ENCODE measurements at regions not wholly inside any gene's neighbourhood (a gene's known extent, or its start where the extent isn't known, plus 50 kb on each side); places are given as distances from the start of the nearest gene placed in this dataset.

GRCh38 chr4:62344474-62344873 is 1144.3 kb downstream of the ADGRL3 start:
- Mint-ChIP-seq H3K36me3 (no peaks in the 10 kb centered on the region), H3K4me1 (no peaks in the 10 kb centered on the region), H3K4me3 (no peak overlapping the region), H3K27me3 (no peaks in the 10 kb centered on the region), H3K27ac (no peak overlapping the region), H3K9me3 (peaks cover 5 to 42% (median 31%) of the 10 kb centered on the region in 9 donors)
- no peak for DNase-seq
- POLR2A ChIA-PET = no interaction called here
- no peak for ATAC-seq

- H3K27ac Mint-ChIP-seq = no peak overlapping the region
- H3K27me3 Mint-ChIP-seq = no peaks in the 10 kb centered on the region
- POLR2A ChIA-PET = no interaction called here
Measured at GRCh38 chr4:62342346-62342745, 1142.2 kb downstream of the ADGRL3 start.

GRCh38 chr4:62328526-62328925 is 1128.4 kb downstream of the ADGRL3 start:
- ATAC-seq = no peak
- Mint-ChIP-seq H3K27ac (no peak overlapping the region), H3K36me3 (peaks cover 0 to 7% (median 0%) of the 10 kb centered on the region in 3 donors), H3K9me3 (peaks cover 3 to 36% (median 13%) of the 10 kb centered on the region in 9 donors), H3K27me3 (no peaks in the 10 kb centered on the region), H3K4me3 (no peak overlapping the region), H3K4me1 (no peaks in the 10 kb centered on the region)
- no peak for DNase-seq
- POLR2A ChIA-PET = no interaction called here

More at GRCh38 chr4:62342346-62342745, 1142.2 kb downstream of the ADGRL3 start:
- ATAC-seq (no peak), DNase-seq (no peak)
- Mint-ChIP-seq H3K36me3 (no peaks in the 10 kb centered on the region), H3K9me3 (peaks cover 9 to 57% (median 40%) of the 10 kb centered on the region in 9 donors), H3K4me3 (no peak overlapping the region), H3K4me1 (no peaks in the 10 kb centered on the region)

- no peak overlapping the region for H3K27ac Mint-ChIP-seq
- no peaks in the 10 kb centered on the region for H3K4me1 Mint-ChIP-seq
- no peaks in the 10 kb centered on the region for H3K27me3 Mint-ChIP-seq
- peaks cover 0 to 31% (median 12%) of the 10 kb centered on the region in 9 donors for H3K9me3 Mint-ChIP-seq
- peaks cover 0 to 3% (median 0%) of the 10 kb centered on the region in 3 donors for H3K36me3 Mint-ChIP-seq
- H3K4me3 Mint-ChIP-seq = no peak overlapping the region
- POLR2A ChIA-PET = no interaction called here
- no peak for DNase-seq
- ATAC-seq = no peak
Measured at GRCh38 chr4:62327612-62328297, 1127.6 kb downstream of the ADGRL3 start.

GRCh38 chr4:62324215-62324614 is 1124.1 kb downstream of the ADGRL3 start:
- no peak for DNase-seq
- H3K27ac Mint-ChIP-seq = no peak overlapping the region
- no peaks in the 10 kb centered on the region for H3K36me3 Mint-ChIP-seq
- H3K9me3 Mint-ChIP-seq = peaks cover 0 to 26% (median 9%) of the 10 kb centered on the region in 9 donors
- POLR2A ChIA-PET = no interaction called here
- H3K4me3 Mint-ChIP-seq = no peak overlapping the region
- ATAC-seq = no peak
- H3K27me3 Mint-ChIP-seq = no peaks in the 10 kb centered on the region
- H3K4me1 Mint-ChIP-seq = no peaks in the 10 kb centered on the region

- Mint-ChIP-seq H3K36me3 (peaks cover 0 to 6% (median 0%) of the 10 kb centered on the region in 3 donors), H3K9me3 (peaks cover 3 to 21% (median 11%) of the 10 kb centered on the region in 9 donors), H3K4me1 (no peaks in the 10 kb centered on the region), H3K27me3 (no peaks in the 10 kb centered on the region), H3K4me3 (no peak overlapping the region), H3K27ac (no peak overlapping the region)
- DNase-seq = no peak
- POLR2A ChIA-PET = no interaction called here
- ATAC-seq = no peak
Measured at GRCh38 chr4:62320612-62321011, 1120.5 kb downstream of the ADGRL3 start.

GRCh38 chr4:62302710-62303109 is 1102.6 kb downstream of the ADGRL3 start:
- POLR2A ChIA-PET = no interaction called here
- Mint-ChIP-seq H3K27ac (no peak overlapping the region), H3K27me3 (no peaks in the 10 kb centered on the region)

GRCh38 chr4:62301500-62301899 is 1101.4 kb downstream of the ADGRL3 start:
- POLR2A ChIA-PET = no interaction called here
- no peak for DNase-seq
- no peaks in the 10 kb centered on the region for H3K27me3 Mint-ChIP-seq
- H3K36me3 Mint-ChIP-seq = no peaks in the 10 kb centered on the region
- peaks cover 8 to 47% (median 21%) of the 10 kb centered on the region in 9 donors for H3K9me3 Mint-ChIP-seq
- no peak for ATAC-seq
- no peak overlapping the region for H3K27ac Mint-ChIP-seq
- H3K4me3 Mint-ChIP-seq = no peak overlapping the region
- H3K4me1 Mint-ChIP-seq = no peaks in the 10 kb centered on the region

More at GRCh38 chr4:62302710-62303109, 1102.6 kb downstream of the ADGRL3 start:
- ATAC-seq = no peak
- H3K36me3 Mint-ChIP-seq = no peaks in the 10 kb centered on the region
- DNase-seq = no peak
- H3K9me3 Mint-ChIP-seq = peaks cover 9 to 49% (median 27%) of the 10 kb centered on the region in 9 donors
- no peak overlapping the region for H3K4me3 Mint-ChIP-seq
- H3K4me1 Mint-ChIP-seq = no peaks in the 10 kb centered on the region

- no peaks in the 10 kb centered on the region for H3K27me3 Mint-ChIP-seq
- no peaks in the 10 kb centered on the region for H3K36me3 Mint-ChIP-seq
- POLR2A ChIA-PET = no interaction called here
- no peak overlapping the region for H3K27ac Mint-ChIP-seq
- H3K9me3 Mint-ChIP-seq = peaks cover 0 to 46% (median 12%) of the 10 kb centered on the region in 9 donors
- no peaks in the 10 kb centered on the region for H3K4me1 Mint-ChIP-seq
- ATAC-seq (no peak), DNase-seq (no peak)
- H3K4me3 Mint-ChIP-seq = no peak overlapping the region
Measured at GRCh38 chr4:62293551-62293950, 1093.4 kb downstream of the ADGRL3 start.

GRCh38 chr4:62292911-62293310 is 1092.8 kb downstream of the ADGRL3 start:
- H3K4me1 Mint-ChIP-seq = no peaks in the 10 kb centered on the region
- POLR2A ChIA-PET = no interaction called here
- no peak overlapping the region for H3K27ac Mint-ChIP-seq
- no peak overlapping the region for H3K4me3 Mint-ChIP-seq
- H3K9me3 Mint-ChIP-seq = peaks cover 0 to 46% (median 12%) of the 10 kb centered on the region in 9 donors
- ATAC-seq (no peak), DNase-seq (no peak)
- H3K27me3 Mint-ChIP-seq = no peaks in the 10 kb centered on the region
- no peaks in the 10 kb centered on the region for H3K36me3 Mint-ChIP-seq

GRCh38 chr4:62288808-62289541 is 1088.8 kb downstream of the ADGRL3 start:
- no peak for DNase-seq
- POLR2A ChIA-PET = no interaction called here
- H3K36me3 Mint-ChIP-seq = no peaks in the 10 kb centered on the region

GRCh38 chr4:62285026-62285425 is 1084.9 kb downstream of the ADGRL3 start:
- ATAC-seq = no peak
- no peak overlapping the region for H3K27ac Mint-ChIP-seq
- POLR2A ChIA-PET = no interaction called here

More at GRCh38 chr4:62288808-62289541, 1088.8 kb downstream of the ADGRL3 start:
- Mint-ChIP-seq H3K27ac (no peak overlapping the region), H3K9me3 (peaks cover 0 to 21% (median 7%) of the 10 kb centered on the region in 9 donors), H3K27me3 (no peaks in the 10 kb centered on the region), H3K4me3 (no peak overlapping the region), H3K4me1 (no peaks in the 10 kb centered on the region)
- ATAC-seq = no peak

GRCh38 chr4:62279689-62280088 is 1079.6 kb downstream of the ADGRL3 start:
- no peak for DNase-seq
- H3K27ac Mint-ChIP-seq = no peak overlapping the region
- H3K36me3 Mint-ChIP-seq = peaks cover 0 to 8% (median 0%) of the 10 kb centered on the region in 3 donors
- H3K27me3 Mint-ChIP-seq = no peaks in the 10 kb centered on the region
- no peak overlapping the region for H3K4me3 Mint-ChIP-seq
- POLR2A ChIA-PET = no interaction called here
- H3K4me1 Mint-ChIP-seq = no peaks in the 10 kb centered on the region
- peaks cover 2 to 41% (median 11%) of the 10 kb centered on the region in 9 donors for H3K9me3 Mint-ChIP-seq
- no peak for ATAC-seq

More at GRCh38 chr4:62285026-62285425, 1084.9 kb downstream of the ADGRL3 start:
- no peaks in the 10 kb centered on the region for H3K27me3 Mint-ChIP-seq
- no peak overlapping the region for H3K4me3 Mint-ChIP-seq
- peaks cover 0 to 4% (median 0%) of the 10 kb centered on the region in 3 donors for H3K36me3 Mint-ChIP-seq
- H3K4me1 Mint-ChIP-seq = no peaks in the 10 kb centered on the region
- no peak for DNase-seq
- peaks cover 4 to 26% (median 7%) of the 10 kb centered on the region in 9 donors for H3K9me3 Mint-ChIP-seq
